ENCODE measurements at regions not wholly inside any gene's neighbourhood (a gene's known extent, or its start where the extent isn't known, plus 50 kb on each side); places are given as distances from the start of the nearest gene placed in this dataset.

DNA sequence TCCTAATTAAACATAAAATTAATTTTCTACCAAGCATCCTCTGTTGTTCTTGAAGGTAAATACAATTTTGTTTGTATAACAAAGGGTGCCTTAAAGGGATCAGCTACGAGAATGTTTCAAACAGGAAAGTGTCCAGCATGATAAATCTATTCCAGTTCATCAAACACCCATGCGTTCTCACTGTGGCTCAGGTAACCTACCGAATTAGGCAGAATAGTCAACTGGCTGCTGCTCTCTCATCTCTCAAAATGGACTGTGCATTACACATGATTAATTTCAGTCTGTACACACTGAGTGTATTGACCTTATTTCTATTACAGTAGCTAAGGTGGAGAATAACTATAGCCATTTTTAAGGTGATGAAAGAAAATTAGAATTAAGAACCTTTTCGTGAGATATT lies 127.5 kb upstream of the RMST start:
- Histone ChIP-seq H3K27me3 (ENCODE audit: insufficient read depth, low read length) (no peaks in the 10 kb centered on the region), H3K9me3 (ENCODE audit: low read length) (no peaks in the 10 kb centered on the region), H3K4me2 (ENCODE audit: low read length) (no peak overlapping the region), H3K4me3 (ENCODE audit: low read depth, low read length, poor library complexity, severe bottlenecking) (no peak overlapping the region), H3K79me2 (ENCODE audit: insufficient read depth, low read length) (no peaks in the 10 kb centered on the region), H3K9ac (ENCODE audit: low read length) (no peak overlapping the region), H3F3A (ENCODE audit: insufficient read depth, low read length) (no peaks in the 10 kb centered on the region), H3K36me3 (ENCODE audit: insufficient read depth, low read length) (no peaks in the 10 kb centered on the region), H3K4me1 (ENCODE audit: insufficient read depth, low read length, severe bottlenecking) (no peaks in the 10 kb centered on the region), H2AFZ (ENCODE audit: low read length) (no peak overlapping the region), H3K9me2 (ENCODE audit: low read depth, low read length) (no peaks in the 10 kb centered on the region), H3K27ac (ENCODE audit: low read depth, low read length, poor library complexity, severe bottlenecking) (no peak overlapping the region), H4K20me1 (ENCODE audit: insufficient read depth, low read length) (no peaks in the 10 kb centered on the region)
- TF ChIP-seq EZH2 (IDR thresholded peaks at IDR 0.05; ENCODE audit: borderline replicate concordance, low read length), result no peak
- TF ChIP-seq, protein P1, sequence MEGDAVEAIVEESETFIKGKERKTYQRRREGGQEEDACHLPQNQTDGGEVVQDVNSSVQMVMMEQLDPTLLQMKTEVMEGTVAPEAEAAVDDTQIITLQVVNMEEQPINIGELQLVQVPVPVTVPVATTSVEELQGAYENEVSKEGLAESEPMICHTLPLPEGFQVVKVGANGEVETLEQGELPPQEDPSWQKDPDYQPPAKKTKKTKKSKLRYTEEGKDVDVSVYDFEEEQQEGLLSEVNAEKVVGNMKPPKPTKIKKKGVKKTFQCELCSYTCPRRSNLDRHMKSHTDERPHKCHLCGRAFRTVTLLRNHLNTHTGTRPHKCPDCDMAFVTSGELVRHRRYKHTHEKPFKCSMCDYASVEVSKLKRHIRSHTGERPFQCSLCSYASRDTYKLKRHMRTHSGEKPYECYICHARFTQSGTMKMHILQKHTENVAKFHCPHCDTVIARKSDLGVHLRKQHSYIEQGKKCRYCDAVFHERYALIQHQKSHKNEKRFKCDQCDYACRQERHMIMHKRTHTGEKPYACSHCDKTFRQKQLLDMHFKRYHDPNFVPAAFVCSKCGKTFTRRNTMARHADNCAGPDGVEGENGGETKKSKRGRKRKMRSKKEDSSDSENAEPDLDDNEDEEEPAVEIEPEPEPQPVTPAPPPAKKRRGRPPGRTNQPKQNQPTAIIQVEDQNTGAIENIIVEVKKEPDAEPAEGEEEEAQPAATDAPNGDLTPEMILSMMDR (IDR thresholded peaks at IDR 0.05; ENCODE audit: low read length), result no peak

DNA sequence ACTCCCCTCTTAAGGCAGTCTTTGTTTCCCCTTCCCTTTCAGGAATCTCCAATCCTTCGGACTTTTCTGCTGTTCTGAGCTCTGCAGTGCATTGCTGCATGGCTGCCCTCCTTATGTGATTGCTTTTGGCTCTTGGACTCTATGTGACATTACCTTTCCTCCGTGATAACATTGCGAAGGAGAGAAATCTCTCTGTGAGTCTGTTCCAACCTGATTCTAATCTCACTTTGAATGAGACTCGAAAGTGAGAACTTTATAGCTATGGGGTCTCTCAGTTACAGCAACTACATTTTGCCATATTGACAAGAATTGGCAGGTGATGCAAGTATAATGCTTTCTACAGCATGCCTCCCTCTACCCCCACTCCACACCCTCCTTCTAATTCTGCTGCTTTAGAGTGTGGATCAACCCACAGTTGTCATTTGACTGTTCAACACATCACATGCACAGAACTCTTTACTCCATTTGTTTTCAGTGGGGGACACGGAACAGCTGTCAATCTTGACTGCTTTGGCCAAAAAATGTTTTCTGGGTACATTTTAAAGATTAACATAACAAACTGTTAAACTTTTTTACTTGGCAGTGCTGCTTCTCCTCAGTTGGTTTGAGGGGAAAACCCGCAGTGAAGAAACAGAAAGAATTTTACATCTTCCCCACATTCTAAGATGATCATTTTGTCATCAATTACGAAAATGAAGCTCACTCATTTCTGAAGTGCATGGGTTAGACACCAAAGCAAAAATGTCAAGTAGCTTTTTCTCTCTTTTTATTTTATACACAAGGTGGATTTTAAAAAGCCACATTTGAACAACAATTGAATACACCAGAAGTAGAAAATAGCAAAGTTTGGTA lies 125.5 kb upstream of the RMST start:
- Histone ChIP-seq H2AFZ (ENCODE audit: low read length) (no peak overlapping the region), H3K4me3 (ENCODE audit: low read depth, low read length, poor library complexity, severe bottlenecking) (no peak overlapping the region), H4K20me1 (ENCODE audit: insufficient read depth, low read length) (no peaks in the 10 kb centered on the region), H3K27ac (ENCODE audit: low read depth, low read length, poor library complexity, severe bottlenecking) (no peak overlapping the region), H3K4me2 (ENCODE audit: low read length) (no peak overlapping the region), H3K9me2 (ENCODE audit: low read depth, low read length) (no peaks in the 10 kb centered on the region), H3K36me3 (ENCODE audit: insufficient read depth, low read length) (no peaks in the 10 kb centered on the region), H3K27me3 (ENCODE audit: insufficient read depth, low read length) (no peaks in the 10 kb centered on the region), H3K9me3 (ENCODE audit: low read length) (no peaks in the 10 kb centered on the region), H3K9ac (ENCODE audit: low read length) (no peak overlapping the region), H3K79me2 (ENCODE audit: insufficient read depth, low read length) (no peaks in the 10 kb centered on the region), H3K4me1 (ENCODE audit: insufficient read depth, low read length, severe bottlenecking) (no peaks in the 10 kb centered on the region), H3F3A (ENCODE audit: insufficient read depth, low read length) (no peaks in the 10 kb centered on the region)
- TF ChIP-seq EZH2 (IDR thresholded peaks at IDR 0.05; ENCODE audit: borderline replicate concordance, low read length), result no peak
- TF ChIP-seq, protein P1 (IDR thresholded peaks at IDR 0.05; ENCODE audit: low read length), result no peak

DNA sequence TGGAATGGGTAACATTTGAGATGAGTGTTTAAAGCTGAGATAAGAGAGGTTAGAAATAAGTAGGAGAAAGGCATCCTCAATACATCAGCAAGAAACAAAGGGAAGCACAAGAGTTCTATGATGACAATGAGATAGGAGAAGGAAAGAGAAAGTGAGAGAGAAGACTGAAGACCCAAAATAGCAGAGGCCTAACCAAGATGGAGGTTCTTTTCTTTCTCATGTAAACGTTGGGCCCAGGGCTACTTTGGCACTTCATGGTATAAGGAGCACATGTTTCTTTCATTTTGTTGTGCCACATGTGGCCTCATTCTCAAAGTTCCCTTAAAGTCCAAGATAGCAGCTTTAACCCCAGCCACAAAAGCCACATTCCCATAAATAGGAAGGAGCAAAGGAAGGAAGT lies 120.5 kb upstream of the RMST start:
- H3K4me1 ChIP-seq (ENCODE audit: insufficient read depth, low read length, severe bottlenecking), result no peaks in the 10 kb centered on the region
- no peaks in the 10 kb centered on the region for H3K27me3 ChIP-seq (ENCODE audit: insufficient read depth, low read length)
- H3K4me3 ChIP-seq (ENCODE audit: low read depth, low read length, poor library complexity, severe bottlenecking), result no peak overlapping the region
- no peaks in the 10 kb centered on the region for H3K9me3 ChIP-seq (ENCODE audit: low read length)
- no peaks in the 10 kb centered on the region for H3K79me2 ChIP-seq (ENCODE audit: insufficient read depth, low read length)
- H3K9ac ChIP-seq (ENCODE audit: low read length), result no peak overlapping the region
- H3K4me2 ChIP-seq (ENCODE audit: low read length), result no peak overlapping the region
- no peak for TF ChIP-seq EZH2 (IDR thresholded peaks at IDR 0.05; ENCODE audit: borderline replicate concordance, low read length)
- TF ChIP-seq, protein P1 (IDR thresholded peaks at IDR 0.05; ENCODE audit: low read length), result no peak
- H3K36me3 ChIP-seq (ENCODE audit: insufficient read depth, low read length), result no peaks in the 10 kb centered on the region
- no peaks in the 10 kb centered on the region for H4K20me1 ChIP-seq (ENCODE audit: insufficient read depth, low read length)
- no peaks in the 10 kb centered on the region for H3K9me2 ChIP-seq (ENCODE audit: low read depth, low read length)
- H3K27ac ChIP-seq (ENCODE audit: low read depth, low read length, poor library complexity, severe bottlenecking), result no peak overlapping the region
- H2AFZ ChIP-seq (ENCODE audit: low read length), result no peak overlapping the region
- H3F3A ChIP-seq (ENCODE audit: insufficient read depth, low read length), result no peaks in the 10 kb centered on the region
